ENCODE measurements at regions not wholly inside any gene's neighbourhood (a gene's known extent, or its start where the extent isn't known, plus 50 kb on each side); places are given as distances from the start of the nearest gene placed in this dataset.

DNA sequence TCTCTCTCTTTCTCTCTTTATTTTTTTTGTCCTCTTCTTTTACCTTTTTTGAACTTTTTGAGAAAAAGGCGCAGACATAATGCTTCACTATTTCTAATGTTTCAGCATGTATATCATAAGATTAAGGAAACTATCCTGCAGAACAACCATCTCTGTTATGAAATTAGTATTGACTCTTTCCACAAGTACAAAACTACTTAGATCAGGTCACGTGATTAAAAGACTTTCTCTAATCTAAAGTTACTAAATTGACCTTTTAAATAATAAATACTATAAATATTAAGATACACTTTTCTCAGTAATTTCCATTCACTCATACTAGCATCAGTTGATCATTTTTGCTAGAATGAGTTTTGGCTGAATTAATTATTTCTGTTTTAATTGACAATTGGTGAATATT is 844.5 kb upstream of the LRFN5 start:
- TF ChIP-seq CCDC6 (CRISPR knock-in tag; IDR thresholded peaks at IDR 0.05), result no peak
- no peak for TF ChIP-seq ZNF441 (CRISPR knock-in tag; IDR thresholded peaks at IDR 0.05; ENCODE audit: borderline replicate concordance)
- TF ChIP-seq ZBTB1 (CRISPR knock-in tag; IDR thresholded peaks at IDR 0.05; ENCODE audit: borderline replicate concordance), result no peak
- no peak for TF ChIP-seq ZSCAN29 (CRISPR knock-in tag; conservative IDR thresholded peaks at IDR 0.05)

Measured in HepG2 (cell line).